ENCODE measurements at regions not wholly inside any gene's neighbourhood (a gene's known extent, or its start where the extent isn't known, plus 50 kb on each side); places are given as distances from the start of the nearest gene placed in this dataset.

GRCh38 chr2:43138441-43138840, 88.0 kb downstream of the ZFP36L2 start:
- Histone ChIP-seq H3K27me3 (no peaks in the 10 kb centered on the region), H3K9me3 (no peaks in the 10 kb centered on the region; the same call in 1 of the 2 replicates), H3K4me2 (peak overlapping the region; percentile 93), H3K36me3 (no peaks in the 10 kb centered on the region; the same call in 1 of the 2 replicates), H3K4me1 (peaks cover 82% of the 10 kb centered on the region), H3K4me3 (no peak overlapping the region), H4K20me1 (no peaks in the 10 kb centered on the region), H3K27ac (no peak overlapping the region), H3K9ac (no peak overlapping the region)
- TF ChIP-seq Cebpa-rat (IDR thresholded peaks at IDR 0.05) = no peak

GRCh38 chr2:43136876-43137275, 89.5 kb downstream of the ZFP36L2 start:
- Histone ChIP-seq H3K27me3 (no peaks in the 10 kb centered on the region), H3K36me3 (no peaks in the 10 kb centered on the region), H3K9ac (peak overlapping the region; percentile 68), H3K9me3 (no peaks in the 10 kb centered on the region; the same call in 1 of the 2 replicates), H3K4me2 (peak overlapping the region; percentile 93), H3K4me3 (no peak overlapping the region), H3K4me1 (peaks cover 90% of the 10 kb centered on the region), H4K20me1 (no peaks in the 10 kb centered on the region), H3K27ac (peak overlapping the region; percentile 83)
- TF ChIP-seq Cebpa-rat (IDR thresholded peaks at IDR 0.05) = no peak

GRCh38 chr2:43136011-43136799, 90.2 kb downstream of the ZFP36L2 start:
- Histone ChIP-seq H3K9ac (peak overlapping the region; percentile 68), H4K20me1 (no peaks in the 10 kb centered on the region), H3K27me3 (no peaks in the 10 kb centered on the region), H3K9me3 (no peaks in the 10 kb centered on the region; the same call in 1 of the 2 replicates), H3K4me1 (peaks cover 97% of the 10 kb centered on the region), H3K4me3 (peak overlapping the region; percentile 30), H3K4me2 (peak overlapping the region; percentile 93), H3K27ac (peak overlapping the region; percentile 83), H3K36me3 (no peaks in the 10 kb centered on the region)
- TF ChIP-seq Cebpa-rat (IDR thresholded peaks at IDR 0.05) = no peak

GRCh38 chr2:43135583-43135982, 90.8 kb downstream of the ZFP36L2 start:
- Histone ChIP-seq H3K4me1 (peaks cover 100% of the 10 kb centered on the region), H3K9me3 (no peaks in the 10 kb centered on the region), H4K20me1 (no peaks in the 10 kb centered on the region), H3K4me2 (peak overlapping the region; percentile 93), H3K27me3 (no peaks in the 10 kb centered on the region), H3K27ac (peak overlapping the region; percentile 83), H3K36me3 (no peaks in the 10 kb centered on the region), H3K9ac (peak overlapping the region; percentile 68), H3K4me3 (peak overlapping the region; percentile 30; the same call in 1 of the 2 replicates)
- TF ChIP-seq Cebpa-rat (IDR thresholded peaks at IDR 0.05) = no peak

GRCh38 chr2:43134571-43134889, 91.9 kb downstream of the ZFP36L2 start:
- H3K9ac ChIP-seq = peak overlapping the region; percentile 63

GRCh38 chr2:43133708-43134570, 92.5 kb downstream of the ZFP36L2 start:
- no peak for TF ChIP-seq Cebpa-rat (IDR thresholded peaks at IDR 0.05)
- Histone ChIP-seq H3K27ac (peak overlapping the region; percentile 83), H3K27me3 (no peaks in the 10 kb centered on the region), H3K4me2 (peak overlapping the region; percentile 93), H3K4me3 (peak overlapping the region; percentile 23), H3K9ac (peak overlapping the region; percentile 63), H3K36me3 (no peaks in the 10 kb centered on the region), H3K4me1 (peaks cover 100% of the 10 kb centered on the region), H3K9me3 (no peaks in the 10 kb centered on the region), H4K20me1 (no peaks in the 10 kb centered on the region)

More at GRCh38 chr2:43134571-43134889, 91.9 kb downstream of the ZFP36L2 start:
- Histone ChIP-seq H3K4me3 (peak overlapping the region; percentile 23), H3K27ac (peak overlapping the region; percentile 83), H3K9me3 (no peaks in the 10 kb centered on the region), H3K4me1 (peaks cover 100% of the 10 kb centered on the region), H3K27me3 (no peaks in the 10 kb centered on the region), H4K20me1 (no peaks in the 10 kb centered on the region), H3K4me2 (peak overlapping the region; percentile 93), H3K36me3 (no peaks in the 10 kb centered on the region)
- TF ChIP-seq Cebpa-rat (IDR thresholded peaks at IDR 0.05) = no peak

GRCh38 chr2:43133336-43133707, 93.1 kb downstream of the ZFP36L2 start:
- Histone ChIP-seq H3K4me2 (peak overlapping the region; percentile 93), H3K27me3 (no peaks in the 10 kb centered on the region), H3K4me1 (peaks cover 100% of the 10 kb centered on the region), H3K36me3 (no peaks in the 10 kb centered on the region), H3K9ac (peak overlapping the region; percentile 63), H3K4me3 (peak overlapping the region; percentile 14; the same call in 1 of the 2 replicates), H4K20me1 (no peaks in the 10 kb centered on the region), H3K9me3 (no peaks in the 10 kb centered on the region), H3K27ac (peak overlapping the region; percentile 83)
- no peak for TF ChIP-seq Cebpa-rat (IDR thresholded peaks at IDR 0.05)

GRCh38 chr2:43132683-43133301, 93.6 kb downstream of the ZFP36L2 start:
- Histone ChIP-seq H3K4me1 (peaks cover 100% of the 10 kb centered on the region), H3K27ac (peak overlapping the region; percentile 83), H3K9me3 (no peaks in the 10 kb centered on the region), H4K20me1 (no peaks in the 10 kb centered on the region), H3K4me3 (peak overlapping the region; percentile 14; the same call in 1 of the 2 replicates), H3K4me2 (peak overlapping the region; percentile 93), H3K36me3 (no peaks in the 10 kb centered on the region), H3K27me3 (no peaks in the 10 kb centered on the region), H3K9ac (peak overlapping the region; percentile 63; the same call in 1 of the 2 replicates)
- TF ChIP-seq Cebpa-rat (IDR thresholded peaks at IDR 0.05) = no peak

- Histone ChIP-seq H3K27me3 (no peaks in the 10 kb centered on the region), H3K4me2 (peak overlapping the region; percentile 93), H3K27ac (peak overlapping the region; percentile 83), H3K36me3 (no peaks in the 10 kb centered on the region), H3K4me1 (peaks cover 100% of the 10 kb centered on the region), H3K9ac (peak overlapping the region; percentile 63), H3K4me3 (peak overlapping the region; percentile 11; the same call in 1 of the 2 replicates), H4K20me1 (no peaks in the 10 kb centered on the region), H3K9me3 (no peaks in the 10 kb centered on the region)
- no peak for TF ChIP-seq Cebpa-rat (IDR thresholded peaks at IDR 0.05)
Observed at GRCh38 chr2:43131890-43132682, 94.3 kb downstream of the ZFP36L2 start.

Data from BLaER1 (cell line).